ENCODE measurements at regions not wholly inside any gene's neighbourhood (a gene's known extent, or its start where the extent isn't known, plus 50 kb on each side); places are given as distances from the start of the nearest gene placed in this dataset.

DNA sequence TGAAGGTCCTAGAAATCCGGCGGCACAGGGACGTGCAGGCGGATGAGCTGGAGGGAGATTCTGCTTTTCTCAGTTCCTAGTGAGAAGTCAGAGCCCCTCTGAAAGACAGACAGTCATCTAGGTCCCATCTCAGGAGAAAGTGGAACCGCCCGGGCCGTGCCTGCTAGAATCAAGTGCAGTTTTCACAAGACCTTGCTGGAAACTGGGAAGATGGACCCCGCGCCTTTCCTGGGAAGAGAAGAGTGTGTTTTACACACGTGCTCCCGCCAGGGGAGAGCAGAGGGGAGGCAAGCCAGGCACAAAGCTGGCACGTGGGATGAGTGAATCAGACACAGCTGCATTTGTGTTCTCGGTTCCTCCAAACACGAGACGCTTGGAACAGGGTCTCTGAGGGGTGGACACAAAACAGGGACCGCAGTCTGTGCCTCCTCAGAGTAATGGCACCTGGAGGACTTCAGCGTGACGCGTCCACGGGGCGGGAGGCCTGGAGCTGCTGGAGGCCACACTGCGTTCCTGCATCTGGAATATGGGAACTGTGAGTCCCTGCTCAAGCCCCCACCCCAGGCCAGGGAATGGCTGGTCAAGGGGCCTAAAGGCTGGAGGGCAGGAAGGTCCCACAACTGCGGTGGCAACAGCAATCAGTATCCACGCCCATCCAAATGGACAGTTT, 218.3 kb downstream of the BRD1 start:
- no peak overlapping the region for H3K4me3 ChIP-seq (ENCODE audit: low read depth, low read length)

DNA sequence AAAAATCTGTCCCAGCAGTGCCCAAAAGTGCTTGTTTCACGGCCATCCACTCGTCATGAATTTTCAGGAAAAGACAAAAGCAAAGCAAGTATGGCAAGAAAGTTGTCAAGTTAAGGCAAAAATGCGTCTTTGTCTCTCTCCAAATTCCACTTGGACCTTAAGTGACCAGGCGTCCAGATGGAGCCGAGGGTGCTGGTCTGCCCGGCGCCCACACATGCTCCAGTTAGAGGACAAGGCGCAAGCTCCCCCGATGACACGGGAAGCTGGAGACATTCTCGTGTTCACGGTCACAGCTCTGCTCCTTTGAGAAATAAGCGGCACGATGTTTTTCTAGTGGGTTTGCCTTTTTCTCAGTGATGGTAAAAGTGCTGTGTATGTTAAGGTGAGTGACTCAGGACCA, 219.0 kb downstream of the BRD1 start:
- no peak overlapping the region for H3K4me3 ChIP-seq (ENCODE audit: low read depth, low read length)

DNA sequence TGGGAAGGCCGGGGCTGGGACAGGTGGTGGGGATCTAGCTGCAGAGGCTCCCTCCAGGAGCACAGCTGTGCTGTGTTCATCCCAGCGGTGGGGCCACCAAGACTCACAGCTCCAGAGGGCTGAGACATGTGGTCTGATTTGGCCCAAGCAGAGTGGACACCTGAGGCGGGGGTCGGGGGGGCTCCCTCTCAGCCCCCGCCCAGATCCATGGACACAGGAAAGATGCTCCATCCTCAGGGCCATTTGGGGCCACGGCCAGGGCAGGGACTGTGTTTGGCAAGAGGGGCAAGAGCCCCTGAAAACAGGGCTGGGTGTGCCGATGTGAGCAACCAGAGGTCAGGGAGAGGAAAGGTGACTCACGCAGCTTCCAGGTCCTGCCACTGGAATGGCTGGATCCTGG, 219.4 kb downstream of the BRD1 start:
- H3K4me3 ChIP-seq (ENCODE audit: low read depth, low read length) = no peak overlapping the region

DNA sequence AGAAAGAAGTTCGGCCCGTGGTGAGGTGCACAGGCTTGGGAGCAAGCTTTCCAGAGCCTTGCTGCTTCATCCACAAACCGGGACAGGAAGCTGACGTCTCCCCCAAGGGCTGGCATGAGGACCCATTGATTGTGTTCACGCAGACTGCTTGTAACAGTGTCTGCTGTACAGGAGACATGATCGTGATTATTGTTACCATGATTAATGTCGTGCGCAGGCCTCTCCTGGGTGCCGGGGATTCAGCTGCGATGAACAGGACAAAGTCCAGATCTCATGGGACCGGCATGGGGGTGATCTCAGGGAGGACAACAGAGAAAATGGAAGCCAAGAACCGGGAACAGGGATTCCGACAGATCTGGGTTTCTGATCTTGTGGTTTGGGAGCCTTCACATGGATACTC, 219.9 kb downstream of the BRD1 start:
- H3K4me3 ChIP-seq (ENCODE audit: low read depth, low read length) = no peak overlapping the region

DNA sequence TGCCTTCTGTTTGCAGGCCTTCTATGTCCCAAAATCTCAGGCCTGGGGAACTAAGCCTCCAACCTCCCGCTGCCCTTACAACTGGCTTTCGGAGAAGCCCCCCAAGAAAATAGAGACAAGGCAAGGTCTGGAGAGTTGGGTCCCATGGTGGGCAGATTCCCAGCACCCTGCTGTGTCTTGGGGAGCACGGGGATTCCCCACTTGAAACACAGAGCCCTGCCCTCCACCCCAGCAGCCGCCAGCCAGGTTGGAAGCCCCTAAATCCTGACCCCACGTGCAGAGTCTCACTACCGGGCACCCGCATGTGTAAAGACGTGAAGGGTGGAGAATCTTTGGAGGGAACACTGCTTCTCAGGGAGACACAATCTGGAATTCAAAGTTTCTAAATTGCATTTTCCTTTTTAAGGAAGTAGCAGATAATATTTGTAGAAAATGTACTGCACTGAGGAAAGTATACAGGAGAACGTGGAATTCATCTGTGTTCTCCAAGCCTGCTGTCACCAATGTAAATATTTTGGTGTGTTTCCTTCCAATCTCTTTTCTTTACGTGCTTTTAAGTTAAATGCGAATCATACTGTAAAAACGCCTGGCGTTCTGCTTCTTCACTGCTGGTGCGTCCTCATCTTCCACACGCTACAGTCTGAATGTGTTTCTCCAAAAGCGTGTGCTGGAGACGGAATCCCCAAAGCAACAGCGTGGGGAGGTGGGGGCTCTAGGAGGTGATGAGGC, 220.9 kb downstream of the BRD1 start:
- H3K4me3 ChIP-seq (ENCODE audit: low read depth, low read length) = no peak overlapping the region

DNA sequence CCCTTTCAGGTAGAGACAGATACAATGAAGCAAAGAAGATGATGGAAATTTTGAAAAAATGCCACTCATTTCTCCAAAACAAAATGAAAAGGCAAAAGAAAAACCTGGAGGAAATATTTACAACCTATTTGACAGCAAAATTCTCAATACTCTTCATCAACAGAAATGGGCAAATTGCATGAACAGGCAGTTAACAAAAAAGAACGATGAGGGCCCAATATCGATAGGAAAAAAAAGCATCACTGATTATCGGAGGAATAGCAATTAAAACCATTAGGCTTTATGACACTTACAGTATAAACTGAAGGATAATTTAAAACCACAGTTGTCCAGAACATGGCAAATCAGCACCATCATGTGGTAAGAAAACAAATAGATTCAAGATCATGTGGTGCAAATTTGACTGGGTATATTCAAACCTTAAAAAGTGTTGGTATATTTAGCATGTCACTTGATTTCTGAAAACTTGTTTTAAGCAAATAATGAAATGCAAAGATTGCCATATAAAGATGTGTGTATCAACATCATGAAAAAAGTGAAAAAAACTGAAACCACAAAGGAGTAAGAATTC, 222.9 kb downstream of the BRD1 start:
- H3K4me3 ChIP-seq (ENCODE audit: low read depth, low read length) = no peak overlapping the region

DNA sequence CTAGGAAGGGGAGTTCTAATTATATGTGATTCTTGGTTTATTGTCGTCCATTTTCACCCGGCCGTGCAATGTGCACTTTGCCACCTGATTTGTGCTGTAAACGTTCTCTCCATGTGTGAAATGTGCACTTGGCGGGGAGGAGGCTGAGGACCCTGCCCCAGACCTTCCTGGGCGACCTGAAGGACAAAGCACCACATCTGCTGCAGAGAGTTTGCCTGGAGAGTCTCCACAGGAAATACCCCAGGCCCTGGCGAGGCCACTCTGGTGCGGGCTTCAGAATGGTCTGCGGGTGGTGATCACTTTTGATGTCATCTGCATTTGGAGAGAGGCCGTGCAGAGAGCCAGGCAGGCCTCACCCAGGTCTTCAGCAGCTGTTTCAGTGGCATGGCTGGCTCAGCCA, 224.7 kb downstream of the BRD1 start:
- H3K4me3 ChIP-seq (ENCODE audit: low read depth, low read length) = no peak overlapping the region

DNA sequence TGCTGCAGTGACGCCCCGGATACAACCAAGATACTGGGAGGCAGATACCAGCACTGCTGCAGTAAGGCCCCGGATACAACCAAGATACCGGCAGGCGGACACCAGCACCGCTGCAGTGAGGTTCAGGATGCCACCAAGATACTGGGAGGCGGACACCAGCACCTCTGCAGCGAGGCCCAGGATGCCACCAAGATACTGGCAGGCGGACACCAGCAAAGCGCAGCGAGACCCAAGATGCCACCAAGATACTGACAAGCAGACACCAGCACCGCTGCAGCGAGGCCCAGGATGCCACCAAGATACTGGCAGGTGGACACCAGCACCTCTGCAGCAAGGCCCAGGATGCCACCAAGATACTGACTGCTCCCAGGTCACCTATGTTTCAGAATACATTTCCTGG, 225.2 kb downstream of the BRD1 start:
- H3K4me3 ChIP-seq (ENCODE audit: low read depth, low read length) = no peak overlapping the region

DNA sequence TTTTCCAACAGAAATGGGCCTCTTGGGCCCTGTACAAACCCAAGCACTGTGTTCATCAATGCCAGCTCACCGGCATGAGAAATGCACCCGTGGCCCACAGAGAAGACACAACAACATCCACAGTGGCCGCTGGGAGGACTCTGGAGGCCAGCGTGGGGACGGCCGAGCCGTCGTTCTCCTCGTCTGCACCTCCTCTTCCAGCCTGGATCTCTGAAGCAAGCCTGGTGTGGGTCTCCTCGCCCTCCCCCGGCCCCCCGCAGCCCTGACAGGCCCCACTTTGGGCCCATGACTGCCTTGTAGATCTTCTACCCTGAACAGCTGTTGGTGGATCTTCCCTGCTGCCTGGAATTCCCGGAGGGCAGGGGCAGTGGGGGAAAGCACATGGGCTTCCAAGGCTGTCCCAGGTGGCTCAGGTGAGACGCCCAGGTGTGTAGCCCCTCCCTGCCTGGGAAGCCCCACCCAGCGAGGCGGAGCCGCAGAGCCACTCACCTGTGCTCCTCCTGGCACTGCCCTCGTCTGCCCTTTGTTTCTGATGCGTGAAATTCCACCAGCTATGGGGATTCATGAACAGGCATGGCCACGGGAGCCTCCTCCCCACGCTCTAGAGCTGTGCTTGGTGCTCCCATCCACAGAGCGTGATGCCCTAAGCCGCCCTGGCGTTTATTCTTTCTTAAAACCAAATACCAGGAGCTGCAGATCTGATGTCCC, 225.9 kb downstream of the BRD1 start:
- no peak overlapping the region for H3K4me3 ChIP-seq (ENCODE audit: low read depth, low read length)

DNA sequence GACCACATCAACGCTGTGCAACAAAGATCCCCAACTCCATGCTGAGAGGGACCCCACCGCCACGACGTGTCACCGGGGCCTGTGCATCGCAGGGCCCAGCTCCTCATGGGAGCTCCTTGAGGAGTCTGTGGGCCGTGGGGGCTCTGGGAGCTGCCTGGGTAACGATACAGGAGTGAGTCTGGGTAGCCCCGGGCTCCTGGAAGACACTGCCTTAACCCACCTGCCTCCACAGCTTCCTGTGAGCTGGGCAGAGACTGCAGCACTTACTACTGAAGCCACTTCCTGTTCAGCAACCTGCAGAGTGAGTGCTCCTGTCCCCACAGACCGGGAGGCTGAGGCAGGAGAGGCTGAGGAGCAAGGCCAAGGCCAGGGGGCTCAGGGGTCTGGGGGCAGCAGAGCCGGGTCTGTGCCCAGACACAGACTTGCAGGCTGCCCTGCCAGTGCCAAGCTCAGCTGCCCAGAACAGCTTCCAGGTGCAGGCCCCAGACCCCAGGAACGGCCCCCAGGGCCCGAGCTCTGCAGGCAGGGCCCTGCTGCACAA, 226.7 kb downstream of the BRD1 start:
- no peak overlapping the region for H3K4me3 ChIP-seq (ENCODE audit: low read depth, low read length)

DNA sequence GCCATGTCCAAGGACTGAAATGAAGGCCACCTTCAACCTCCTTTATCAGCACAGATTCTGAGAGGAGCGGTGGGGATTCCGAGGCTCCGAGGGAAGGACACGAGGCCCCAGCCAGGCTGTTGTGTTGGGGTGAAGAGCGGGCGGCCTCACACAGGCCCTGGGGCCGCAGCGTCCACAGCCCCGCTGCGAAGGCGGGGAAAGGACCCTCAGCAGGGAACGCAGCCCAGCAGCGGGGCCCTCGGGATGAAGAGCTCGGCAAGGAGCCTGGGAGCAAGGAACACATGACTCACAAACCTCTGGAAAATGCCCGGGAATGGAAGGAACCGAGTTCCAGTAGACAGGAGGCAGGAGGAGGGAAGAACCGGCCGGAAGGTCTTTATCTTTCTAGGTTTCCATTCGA, 227.2 kb downstream of the BRD1 start:
- no peak overlapping the region for H3K4me3 ChIP-seq (ENCODE audit: low read depth, low read length)

DNA sequence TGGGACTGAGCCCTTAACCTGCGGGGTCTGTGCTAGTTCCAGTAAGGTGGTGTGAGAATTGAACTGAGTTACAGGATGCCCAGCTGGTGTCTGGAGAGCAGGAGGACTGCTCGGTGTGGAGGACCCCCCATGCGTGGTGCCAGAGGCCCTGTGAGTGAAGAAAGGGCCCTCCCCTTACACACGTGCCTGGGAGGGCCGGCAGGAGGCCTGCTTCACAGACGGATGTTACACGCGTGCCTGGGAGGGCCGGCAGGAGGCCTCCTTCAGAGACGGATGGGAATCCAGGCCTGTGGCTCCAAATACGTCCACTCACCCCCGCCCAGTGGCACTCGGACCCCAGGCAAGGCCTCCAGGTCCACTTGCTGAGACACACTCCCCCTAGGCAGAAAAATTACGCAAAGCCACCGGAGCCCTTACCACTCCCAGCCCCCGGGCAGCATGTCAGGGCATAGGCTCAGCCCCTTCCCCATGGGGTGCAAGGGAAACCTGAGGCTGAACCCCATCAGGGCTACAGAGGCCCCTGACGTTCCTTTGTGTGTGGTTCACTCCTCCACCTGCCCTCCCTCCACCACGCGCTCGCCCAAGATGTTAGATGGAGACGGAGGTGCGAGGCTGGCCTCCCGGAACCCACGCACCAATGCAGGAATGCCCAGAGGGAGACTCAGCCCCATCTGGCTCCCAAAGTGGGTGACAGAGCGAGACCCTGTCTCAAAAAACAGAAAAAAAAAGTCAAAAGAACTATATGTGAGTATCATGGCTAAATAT, 227.8 kb downstream of the BRD1 start:
- no peak overlapping the region for H3K4me3 ChIP-seq (ENCODE audit: low read depth, low read length)

DNA sequence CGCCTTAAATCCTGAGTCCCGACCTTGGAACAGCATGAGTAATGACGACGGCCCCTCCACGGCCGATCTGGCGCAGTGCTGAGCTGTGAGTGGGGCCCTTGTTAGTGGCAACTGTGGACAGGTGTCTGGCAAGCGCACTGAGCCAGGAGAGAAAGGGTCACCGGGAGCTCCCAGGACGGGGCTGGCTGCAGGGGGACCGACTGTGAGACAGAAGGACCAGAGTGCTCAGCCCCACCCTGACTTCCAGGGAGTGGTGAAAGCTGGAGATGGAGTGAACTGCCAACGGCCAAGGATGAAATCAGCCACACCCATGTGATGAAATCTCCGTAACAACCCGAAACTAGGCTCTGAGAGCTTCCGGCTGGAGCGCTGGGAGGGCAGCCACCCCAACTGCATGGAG, 228.6 kb downstream of the BRD1 start:
- no peak overlapping the region for H3K4me3 ChIP-seq (ENCODE audit: low read depth, low read length)

DNA sequence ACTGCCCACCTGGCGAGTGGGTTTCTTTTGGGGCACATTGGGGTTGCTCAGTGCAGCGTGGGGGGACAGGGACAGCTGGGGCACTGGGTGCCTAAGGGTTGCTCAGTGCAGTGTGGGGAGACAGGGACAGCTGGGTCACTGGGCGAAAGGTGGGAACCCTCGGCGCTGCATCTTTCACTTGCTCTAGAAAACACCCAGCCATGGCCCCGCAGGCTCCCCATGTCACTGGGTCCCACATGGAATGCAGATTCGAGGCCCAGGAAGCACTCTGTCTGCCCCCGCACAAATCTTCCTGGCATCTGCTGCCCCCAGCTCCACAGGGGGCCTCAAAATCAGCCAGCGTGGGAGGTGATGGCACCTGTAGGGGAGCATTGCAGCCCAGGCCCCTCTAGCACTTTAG, 229.3 kb downstream of the BRD1 start:
- no peak overlapping the region for H3K4me3 ChIP-seq (ENCODE audit: low read depth, low read length)

DNA sequence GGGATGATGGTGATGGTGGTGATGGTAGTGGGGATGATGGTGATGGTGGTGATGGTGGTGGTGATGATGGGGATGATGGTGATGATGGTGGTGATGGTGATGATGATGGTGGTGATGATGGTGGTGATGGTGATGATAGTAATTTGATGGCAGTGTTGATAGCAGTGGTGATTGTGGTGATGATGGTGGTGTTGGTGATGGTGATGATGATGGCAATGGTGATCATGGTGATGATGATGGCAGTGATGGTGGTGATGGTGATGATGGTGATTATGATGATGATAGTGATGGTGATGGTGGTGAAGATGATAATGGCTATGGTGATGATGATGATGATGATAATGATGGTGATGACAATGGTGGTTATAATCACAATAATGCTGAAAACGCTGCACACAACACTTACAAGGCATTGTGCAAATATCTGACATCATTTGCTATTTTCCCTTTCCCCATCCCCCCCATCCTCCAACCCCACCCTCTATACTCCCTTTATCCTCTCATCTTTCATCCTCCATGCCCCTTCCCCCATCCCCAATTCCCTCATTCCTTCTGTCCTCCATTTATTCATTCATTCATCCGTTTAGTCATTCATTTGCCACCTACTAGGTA, 230.1 kb downstream of the BRD1 start:
- H3K4me3 ChIP-seq (ENCODE audit: low read depth, low read length) = no peak overlapping the region

DNA sequence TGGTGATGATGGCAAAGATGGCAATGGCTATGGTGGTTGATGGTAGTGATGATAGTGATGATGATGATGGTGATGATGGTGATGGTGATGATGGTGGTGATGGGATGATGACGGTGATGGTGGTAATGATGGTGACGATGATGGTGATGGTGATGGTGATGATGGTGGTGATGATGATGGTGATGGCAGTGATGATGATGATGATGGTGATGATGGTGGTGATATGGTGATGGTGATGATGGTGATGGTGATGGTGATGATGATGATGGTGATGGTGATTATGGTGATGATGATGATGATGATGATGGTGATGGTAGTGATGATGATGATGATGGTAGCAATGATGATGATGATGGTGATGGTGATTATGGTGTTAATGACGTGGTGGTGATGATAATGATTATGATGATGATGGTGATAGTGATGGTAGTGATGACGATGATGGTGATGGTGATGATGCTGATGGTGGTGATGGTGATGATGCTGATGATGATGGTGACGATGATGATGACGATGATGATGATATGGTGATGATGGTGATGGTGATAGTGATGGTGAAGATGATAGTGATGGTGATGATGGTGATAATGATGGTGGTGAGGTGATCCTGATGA, 232.1 kb downstream of the BRD1 start:
- no peak overlapping the region for H3K4me3 ChIP-seq (ENCODE audit: low read depth, low read length)

DNA sequence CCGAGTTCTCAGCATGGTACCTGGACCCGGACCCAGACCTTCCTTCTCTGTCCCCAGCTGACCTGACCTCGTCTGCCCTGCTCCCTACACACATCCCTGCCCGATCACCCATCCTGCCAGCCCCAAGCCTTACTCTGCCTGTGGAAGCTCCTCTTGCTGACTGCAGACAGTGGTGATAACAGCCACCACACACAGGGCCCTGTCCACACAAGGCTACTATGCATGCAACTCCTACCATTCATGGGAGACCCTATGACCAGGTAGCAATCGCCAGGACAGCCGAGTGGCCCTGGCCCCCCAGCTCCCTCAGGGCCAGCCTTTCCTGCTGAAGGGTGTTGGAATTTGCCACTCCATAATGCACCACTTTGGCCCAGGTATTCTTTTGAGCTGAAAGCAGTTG, 233.6 kb downstream of the BRD1 start:
- no peak overlapping the region for H3K4me3 ChIP-seq (ENCODE audit: low read depth, low read length)

DNA sequence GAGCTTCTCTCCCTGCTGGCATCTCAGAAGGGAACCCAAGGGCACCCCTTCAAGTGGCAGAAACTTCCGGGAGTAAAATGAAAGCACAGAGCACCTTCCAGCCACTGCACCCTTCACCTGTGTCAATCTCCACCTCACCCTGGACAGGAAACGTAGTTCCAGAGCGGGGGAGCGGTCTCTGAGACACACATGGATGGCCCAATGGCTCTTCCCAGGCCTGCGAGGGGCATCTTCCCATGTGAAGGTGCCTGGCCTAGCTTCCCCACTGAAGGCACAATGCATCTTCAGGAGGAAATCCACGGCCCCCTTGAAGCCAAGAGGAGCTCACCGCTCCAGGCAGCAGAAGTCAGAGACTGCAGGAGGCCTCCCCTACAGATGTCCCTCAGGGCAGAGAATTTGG, 234.2 kb downstream of the BRD1 start:
- H3K4me3 ChIP-seq (ENCODE audit: low read depth, low read length) = no peak overlapping the region

DNA sequence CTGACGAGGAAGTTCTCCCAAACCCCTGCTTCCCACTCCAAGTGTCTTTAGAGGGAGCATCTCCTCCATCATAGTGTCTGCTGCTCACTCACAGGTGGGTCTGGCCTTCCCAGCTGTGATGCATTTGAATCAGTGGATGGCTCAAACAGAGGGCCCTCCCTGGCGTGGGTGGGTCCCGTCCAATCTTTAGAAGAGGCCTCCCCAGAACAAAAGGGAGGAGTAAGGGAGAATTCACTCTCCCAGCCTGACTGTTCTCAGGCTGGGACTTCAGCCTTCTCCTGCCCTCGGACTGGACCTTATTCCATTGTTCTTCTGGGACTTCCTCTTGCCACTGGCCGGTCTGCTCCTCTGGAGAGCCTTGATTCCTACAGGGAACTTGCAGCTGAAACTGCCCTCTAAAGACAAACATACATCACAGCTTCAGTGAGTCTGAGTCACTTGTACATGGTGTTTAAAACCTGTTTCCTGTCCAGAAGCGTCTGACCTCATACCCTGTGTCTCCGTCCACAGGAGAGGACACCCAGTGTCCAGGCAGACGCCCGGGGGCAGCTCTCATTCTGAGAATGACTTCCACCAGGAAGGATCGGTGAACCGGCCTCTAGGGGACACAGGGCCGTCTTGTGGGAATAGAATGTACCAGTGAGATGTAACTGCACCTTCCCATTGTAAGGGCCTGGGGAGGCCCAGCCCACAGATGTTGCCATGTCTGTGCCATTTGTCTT, 234.7 kb downstream of the BRD1 start:
- no peak overlapping the region for H3K4me3 ChIP-seq (ENCODE audit: low read depth, low read length)
